Left lung (tissue), 4 donors: ENCODE measurements at regions not wholly inside any gene's neighbourhood (a gene's known extent, or its start where the extent isn't known, plus 50 kb on each side); places are given as distances from the start of the nearest gene placed in this dataset.

Experiments
- ATAC-seq: fragments of 200-7000 bp; cut with Tn5 transposase; one replicate; pipeline ENCODE4 v1.9.1; 2020; ENCODE audit warnings: moderate library complexity
- DNase-seq, 4 donors: peaks; one replicate each; pipeline ENCODE4 v3.0.0-alpha.2; 2013 to 2020
- H3K27ac ChIP-seq, 2 donors: fragments of 200-600 bp; sonication (generic) in 1 of 2; one replicate each; pipeline versions ENCODE4 v1.5.0 to v1.8.0; 2020 to 2021
- H3K27me3 ChIP-seq, 2 donors: fragments of 200-600 bp; sonication (generic) in 1 of 2; one replicate each; pipeline versions ENCODE4 v1.5.0 to v1.8.0; 2020 to 2021
- H3K36me3 ChIP-seq, 2 donors: fragments of 200-600 bp; sonication (generic) in 1 of 2; one replicate each; pipeline versions ENCODE4 v1.5.0 to v1.8.0; 2020 to 2021
- H3K4me1 ChIP-seq, 2 donors: fragments of 200-600 bp; one replicate each; pipeline ENCODE4 v1.8.0; 2021
- H3K4me3 ChIP-seq, 2 donors: fragments of 200-600 bp; sonication (generic) in 1 of 2; one replicate each; pipeline versions ENCODE4 v1.5.0 to v1.8.0; 2020 to 2021; ENCODE audit warnings: mild to moderate bottlenecking in 1 of 2
- H3K9me3 ChIP-seq, 2 donors: fragments of 200-600 bp; sonication (generic) in 1 of 2; one replicate each; pipeline versions ENCODE4 v1.5.0 to v1.8.0; 2020 to 2021
- CTCF ChIP-seq, 2 donors: fragments of 200-600 bp; sonication (generic) in 1 of 2; IDR thresholded peaks; one replicate each; pipeline versions ENCODE4 v1.5.0 to v1.8.0; 2021; ENCODE audit warnings: antibody characterized with exemption in 2 of 2
- intact Hi-C, 2 donors: fragments of 100-400 bp; cut with DNase I; formaldehyde crosslinking; loops; one replicate each; pipeline versions ENCODE4 v1.11.2 to v1.14.2; 2022
- donor health status: DM: no; HTN: yes; CAD: no.
- donor health status: DM: no; HTN: no; CAD: no.

- no peak overlapping the region for H3K4me3 ChIP-seq
- intact Hi-C loops: no loop called here
- no peaks in the 10 kb centered on the region for H3K9me3 ChIP-seq
- no peaks in the 10 kb centered on the region for H3K4me1 ChIP-seq
- no peaks in the 10 kb centered on the region for H3K27me3 ChIP-seq
- TF ChIP-seq CTCF (IDR thresholded peaks at IDR 0.05): no peak
- no peak for ATAC-seq
- no peaks in the 10 kb centered on the region for H3K36me3 ChIP-seq
- H3K27ac ChIP-seq: no peak overlapping the region
- no peak for DNase-seq
Observed at GRCh38 chr16:26569793-26570192, 496.9 kb upstream of the C16orf82 start.

GRCh38 chr16:26578748-26579147, 488.0 kb upstream of the C16orf82 start:
- H3K4me3 ChIP-seq: no peak overlapping the region
- H3K27me3 ChIP-seq: no peaks in the 10 kb centered on the region
- H3K9me3 ChIP-seq: peaks cover 0 to 2% of the 10 kb centered on the region in 2 donors
- no peaks in the 10 kb centered on the region for H3K36me3 ChIP-seq
- no peak overlapping the region for H3K27ac ChIP-seq
- no peaks in the 10 kb centered on the region for H3K4me1 ChIP-seq
- DNase-seq (no peak), ATAC-seq (no peak)
- intact Hi-C loops: no loop called here
- no peak for TF ChIP-seq CTCF (IDR thresholded peaks at IDR 0.05)

- no peak overlapping the region for H3K27ac ChIP-seq
- peaks cover 0 to 9% of the 10 kb centered on the region in 2 donors for H3K9me3 ChIP-seq
- H3K36me3 ChIP-seq: no peaks in the 10 kb centered on the region
- TF ChIP-seq CTCF (IDR thresholded peaks at IDR 0.05): no peak
- H3K27me3 ChIP-seq: no peaks in the 10 kb centered on the region
- H3K4me3 ChIP-seq: no peak overlapping the region
- no peaks in the 10 kb centered on the region for H3K4me1 ChIP-seq
- ATAC-seq: no peak
- DNase-seq: no peak
- intact Hi-C loops: no loop called here
Observed at GRCh38 chr16:26583803-26584202, 482.9 kb upstream of the C16orf82 start.

GRCh38 chr16:26593700-26594099, 473.0 kb upstream of the C16orf82 start:
- H3K4me3 ChIP-seq: no peak overlapping the region
- H3K27me3 ChIP-seq: no peaks in the 10 kb centered on the region
- ATAC-seq (no peak), DNase-seq (no peak)
- H3K4me1 ChIP-seq: no peaks in the 10 kb centered on the region
- H3K36me3 ChIP-seq: no peaks in the 10 kb centered on the region
- H3K9me3 ChIP-seq: no peaks in the 10 kb centered on the region
- intact Hi-C loops: no loop called here
- TF ChIP-seq CTCF (IDR thresholded peaks at IDR 0.05): no peak
- H3K27ac ChIP-seq: no peak overlapping the region

- no peaks in the 10 kb centered on the region for H3K9me3 ChIP-seq
- H3K27me3 ChIP-seq: no peaks in the 10 kb centered on the region
- no peaks in the 10 kb centered on the region for H3K4me1 ChIP-seq
- H3K27ac ChIP-seq: no peak overlapping the region
- H3K36me3 ChIP-seq: no peaks in the 10 kb centered on the region
- DNase-seq (no peak), ATAC-seq (no peak)
- H3K4me3 ChIP-seq: no peak overlapping the region
- intact Hi-C loops: no loop called here
- no peak for TF ChIP-seq CTCF (IDR thresholded peaks at IDR 0.05)
Observed at GRCh38 chr16:26594666-26595065, 472.1 kb upstream of the C16orf82 start.
